GM12878 (cell line): ENCODE measurements at regions not wholly inside any gene's neighbourhood (a gene's known extent, or its start where the extent isn't known, plus 50 kb on each side); places are given as distances from the start of the nearest gene placed in this dataset.

Experiments used
- ATAC-seq: fragments of 200-7000 bp; cut with Tn5 transposase; 3 replicates; pipeline ENCODE4 v1.9.1; 2020; ENCODE audit warnings: mild to moderate bottlenecking, moderate library complexity
- BruUV-seq: library from RNA; stranded (reverse); fragments of 400-500 nt; replicated peaks from 2 replicates; lab custom pipeline; 2021; lab: Mats Ljungman, UMichigan
- CTCF ChIA-PET: fragments of 300-600 bp; sonication (Branson Sonifier 250); formaldehyde crosslinking; extraction: SDS; loops from one replicate; lab custom pipeline; 2021; ENCODE audit warnings: inconsistent platforms; lab: Yijun Ruan, JAX
- POLR2A ChIA-PET: fragments of 350-600 bp; formaldehyde crosslinking; extraction: SDS; loops from one replicate; lab custom pipeline; 2021; ENCODE audit warnings: inconsistent platforms; lab: Charles Lee
- RAD21 ChIA-PET: fragments of 300-600 bp; sonication (Branson Sonifier 250); formaldehyde crosslinking; loops from one replicate; lab custom pipeline; 2023; ENCODE audit warnings: antibody characterized with exemption; ENCODE audit not compliant: unreplicated experiment; lab: Charles Lee
- SMC1A ChIA-PET: fragments of 300-600 bp; sonication (Branson Sonifier 250); formaldehyde crosslinking; loops from one replicate; lab custom pipeline; 2023; ENCODE audit not compliant: unreplicated experiment, uncharacterized antibody; lab: Charles Lee
- DNase-seq: peaks from one replicate; pipeline ENCODE4 v3.0.0-alpha.2; 2011; ENCODE audit warnings: low read depth, low spot score
- FAIRE-seq: peaks from 3 replicates; lab custom pipeline; 2011; peaks lifted over from hg19 to GRCh38; lab: Jason Lieb, UNC
- H2AFZ ChIP-seq: 2 replicates; pipeline ENCODE4 v1.6.0; 2011; ENCODE audit warnings: low read depth, low read length, control low read depth; ENCODE audit not compliant: control insufficient read depth
- H3K27ac ChIP-seq: 2 replicates; pipeline ENCODE4 v1.5.1; 2011; ENCODE audit warnings: control low read depth; ENCODE audit not compliant: control insufficient read depth, insufficient read depth
- H3K27me3 ChIP-seq, 2 experiments: replicated peaks in 1 of 2; 2 replicates each; pipeline versions ENCODE4 v1.6.0 to v1.6.1; 2011; ENCODE audit warnings: low read length in 1 of 2; ENCODE audit not compliant: control insufficient read depth in 2 of 2, insufficient read depth in 2 of 2
- H3K36me3 ChIP-seq, 2 experiments: 2 replicates each; pipeline ENCODE4 v1.5.1; 2011; ENCODE audit warnings: low read length in 1 of 2; ENCODE audit not compliant: control insufficient read depth in 2 of 2, insufficient read depth in 2 of 2
- H3K4me1 ChIP-seq: 2 replicates; pipeline ENCODE4 v1.6.1; 2011; ENCODE audit warnings: mild to moderate bottlenecking, low read length, moderate library complexity, mixed read lengths; ENCODE audit not compliant: control insufficient read depth, insufficient read depth
- H3K4me2 ChIP-seq: 2 replicates; pipeline ENCODE4 v1.6.0; 2011; ENCODE audit warnings: control low read depth; ENCODE audit not compliant: control insufficient read depth, insufficient read depth
- H3K4me3 ChIP-seq: fragments of 200-600 bp; sonication (generic); 2 replicates; pipeline ENCODE4 v1.5.1; 2016
- H3K79me2 ChIP-seq: 2 replicates; pipeline ENCODE4 v1.6.0; 2011; ENCODE audit warnings: low read length; ENCODE audit not compliant: control insufficient read depth, insufficient read depth
- H3K9ac ChIP-seq: 2 replicates; pipeline ENCODE4 v1.8.0; 2011; ENCODE audit warnings: low read length, control low read depth, mixed read lengths; ENCODE audit not compliant: control insufficient read depth, insufficient read depth
- H3K9me3 ChIP-seq: replicated peaks from 3 replicates; pipeline ENCODE4 v1.5.1; 2011; ENCODE audit warnings: mild to moderate bottlenecking, low read length; ENCODE audit not compliant: control insufficient read depth, insufficient read depth
- H4K20me1 ChIP-seq: 2 replicates; pipeline ENCODE4 v1.6.0; 2011; ENCODE audit not compliant: control insufficient read depth, insufficient read depth
- CBX3 ChIP-seq: fragments of 200-600 bp; sonication (generic); IDR thresholded peaks from 2 replicates; pipeline ENCODE4 v1.6.1; 2016; ENCODE audit warnings: low read depth, borderline replicate concordance
- CTCF ChIP-seq, 3 experiments: IDR thresholded peaks in 2 of 3; conservative IDR thresholded peaks in 1 of 3; 2 replicates each; pipeline ENCODE4 v1.5.1; 2011; ENCODE audit warnings: low read depth in 3 of 3, low read length in 3 of 3, mild to moderate bottlenecking in 3 of 3, control low read depth in 2 of 3, moderate library complexity in 2 of 3, inconsistent platforms in 1 of 3, mixed read lengths in 1 of 3; ENCODE audit not compliant: control insufficient read depth in 2 of 3, insufficient read depth in 1 of 3; ENCODE audit errors: extremely low read depth in 1 of 3
- DPF2 ChIP-seq: fragments of 450-650 bp; IDR thresholded peaks from 2 replicates; pipeline ENCODE4 v1.6.1; 2017; ENCODE audit warnings: mild to moderate bottlenecking
- HSF1 ChIP-seq: fragments of 150-350 bp; IDR thresholded peaks from 2 replicates; pipeline ENCODE4 v1.6.1; 2014; ENCODE audit warnings: mild to moderate bottlenecking, low read depth, low read length
- KDM1A ChIP-seq: fragments of 200-600 bp; sonication (generic); IDR thresholded peaks from 2 replicates; pipeline ENCODE4 v1.6.1; 2016; ENCODE audit warnings: borderline replicate concordance
- MTA3 ChIP-seq: IDR thresholded peaks from 2 replicates; pipeline ENCODE4 v1.6.1; 2012; ENCODE audit warnings: low read length, inconsistent platforms, borderline replicate concordance
- PKNOX1 ChIP-seq: fragments of 450-650 bp; IDR thresholded peaks from 2 replicates; pipeline ENCODE4 v1.6.1; 2016; ENCODE audit warnings: mild to moderate bottlenecking
- SMC3 ChIP-seq: IDR thresholded peaks from 2 replicates; pipeline ENCODE4 v1.6.1; 2011; ENCODE audit warnings: low read length, improper control_type of control experiment, borderline replicate concordance
- USF1 ChIP-seq: IDR thresholded peaks from 2 replicates; pipeline ENCODE4 v1.6.1; 2011; ENCODE audit warnings: borderline replicate concordance, low read depth, mild to moderate bottlenecking, moderate library complexity, mixed read lengths, low read length; ENCODE audit not compliant: insufficient read depth; ENCODE audit errors: extremely low read length
- ZBTB33 ChIP-seq: fragments of 450-650 bp; IDR thresholded peaks from 2 replicates; pipeline ENCODE4 v1.6.1; 2017; ENCODE audit warnings: mild to moderate bottlenecking
- ZNF384 ChIP-seq: IDR thresholded peaks from 2 replicates; pipeline ENCODE4 v1.6.1; 2012; ENCODE audit warnings: low read depth, mild to moderate bottlenecking, low read length, improper control_type of control experiment, borderline replicate concordance
- in situ Hi-C: fragments of 300-500 bp; cut with MboI; formaldehyde crosslinking; loops from 9 replicates; pipeline ENCODE4 v1.14.3; 2018; ENCODE audit warnings: mixed read lengths
- intact Hi-C: fragments of 100-400 bp; cut with micrococcal nuclease; formaldehyde crosslinking; loops from one replicate; pipeline ENCODE4 v1.14.2; 2022; ENCODE audit not compliant: unreplicated experiment

- no peaks in the 10 kb centered on the region for H3K79me2 ChIP-seq
- TF ChIP-seq MTA3: no peak
- no peak for TF ChIP-seq KDM1A
- no peak for TF ChIP-seq ZBTB33
- TF ChIP-seq CTCF (IDR thresholded peaks at IDR 0.05 in 2 of 3, conservative IDR thresholded peaks at IDR 0.05 in 1 of 3; ENCODE audit: control insufficient read depth in 2 of 3, extremely low read depth in 1 of 3, insufficient read depth in 1 of 3, low read depth in 3 of 3, low read length in 3 of 3): no peak
- TF ChIP-seq CBX3: no peak
- TF ChIP-seq SMC3: no peak
- TF ChIP-seq PKNOX1: no peak
- no peak for TF ChIP-seq HSF1
- no peak for TF ChIP-seq ZNF384
- TF ChIP-seq USF1: no peak
- TF ChIP-seq DPF2: no peak
- no peak for FAIRE-seq
- no peak for DNase-seq
- no TSS peak for BruUV-seq
- no peak overlapping the region for H3K4me2 ChIP-seq
- H3K9ac ChIP-seq: no peak overlapping the region
- no peak overlapping the region for H2AFZ ChIP-seq
- SMC1A ChIA-PET: no interaction called here
- in situ Hi-C loops: no loop called here
- H3K27ac ChIP-seq: no peak overlapping the region
- no peaks in the 10 kb centered on the region for H4K20me1 ChIP-seq
- intact Hi-C loops: no loop called here
- RAD21 ChIA-PET: no interaction called here
- H3K4me1 ChIP-seq: no peaks in the 10 kb centered on the region
- no peak for ATAC-seq
- no peaks in the 10 kb centered on the region for H3K27me3 ChIP-seq
- CTCF ChIA-PET: interaction anchor here (0.7 kb wide), 1 partner anchor 31 kb away, joined by 3 read pairs; no protein-coding TSS in a partner anchor
- H3K36me3 ChIP-seq: no peaks in the 10 kb centered on the region
- POLR2A ChIA-PET: interaction anchor here (0.7 kb wide), 1 partner anchor 742 kb away, joined by 7 read pairs; no protein-coding TSS in a partner anchor
- no peaks in the 10 kb centered on the region for H3K9me3 ChIP-seq
- no peak overlapping the region for H3K4me3 ChIP-seq
These were observed 817.7 kb downstream of the TBC1D22A start for GRCh38 chr22:47580121-47580520.
